HG03039 (cell line): ENCODE measurements at regions not wholly inside any gene's neighbourhood (a gene's known extent, or its start where the extent isn't known, plus 50 kb on each side); places are given as distances from the start of the nearest gene placed in this dataset.

Experiments used
- ATAC-seq: cut with Tn5 transposase; IDR thresholded peaks from one replicate; pipeline ENCODE4 v1.9.1; 2021; ENCODE audit warnings: mild to moderate bottlenecking, moderate library complexity; ENCODE audit not compliant: unreplicated experiment

DNA sequence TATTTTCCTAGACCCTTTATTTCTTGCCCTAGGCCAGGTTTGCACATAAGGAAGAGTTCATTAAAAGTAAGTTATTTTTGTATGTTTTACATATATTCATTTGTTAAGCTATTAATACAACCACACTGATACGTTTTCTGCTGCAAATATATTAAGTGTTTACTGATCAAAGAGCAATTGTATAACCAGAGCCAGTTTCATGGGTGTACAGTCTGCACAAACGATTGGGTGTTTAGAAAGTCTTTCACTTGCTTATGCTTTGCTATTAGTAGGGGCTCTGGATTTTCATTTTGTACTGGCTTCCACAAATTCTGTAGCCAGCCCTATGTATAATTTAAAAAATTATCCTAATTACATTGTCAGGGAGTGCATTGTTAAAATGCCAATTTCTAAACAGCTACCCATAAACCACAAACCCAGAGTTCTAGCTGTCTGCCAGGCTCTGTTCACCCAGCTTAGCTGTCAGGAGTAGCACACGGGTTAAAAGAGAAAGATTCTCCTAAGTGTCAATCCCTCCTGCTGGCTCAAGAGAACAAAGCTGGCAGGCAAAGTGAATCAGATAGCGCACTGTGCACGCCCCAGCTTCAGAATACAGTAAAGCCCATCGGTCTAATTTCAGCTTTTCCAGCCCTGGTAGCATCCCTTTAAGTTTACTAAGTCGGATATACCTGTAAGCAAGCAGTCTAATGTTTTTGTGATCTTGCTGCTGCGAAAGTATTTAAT is 151.0 kb upstream of the LMO3 start:
- no peak for ATAC-seq

- ATAC-seq: no peak
These were observed 124.8 kb upstream of the LMO3 start for GRCh38 chr12:16730772-16731171.

DNA sequence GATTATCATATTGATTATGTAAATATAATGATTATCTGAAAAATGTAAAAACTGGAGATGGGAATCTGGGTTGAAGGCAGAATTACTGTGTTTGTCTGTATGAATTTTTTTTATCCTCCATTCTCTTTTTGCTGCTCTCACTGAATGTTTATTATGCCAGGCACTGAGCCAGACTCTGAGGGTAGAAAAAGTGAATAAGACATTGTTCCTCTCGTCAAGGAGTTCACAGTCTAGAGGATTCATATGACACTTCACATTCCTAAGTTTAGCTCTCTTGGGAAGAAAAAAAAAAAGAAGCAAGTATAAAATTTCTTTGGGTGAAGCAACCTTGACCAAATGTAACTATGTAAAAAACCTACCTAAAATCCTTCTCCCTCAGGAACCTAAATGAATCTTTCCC is 120.9 kb upstream of the LMO3 start:
- ATAC-seq: no peak

DNA sequence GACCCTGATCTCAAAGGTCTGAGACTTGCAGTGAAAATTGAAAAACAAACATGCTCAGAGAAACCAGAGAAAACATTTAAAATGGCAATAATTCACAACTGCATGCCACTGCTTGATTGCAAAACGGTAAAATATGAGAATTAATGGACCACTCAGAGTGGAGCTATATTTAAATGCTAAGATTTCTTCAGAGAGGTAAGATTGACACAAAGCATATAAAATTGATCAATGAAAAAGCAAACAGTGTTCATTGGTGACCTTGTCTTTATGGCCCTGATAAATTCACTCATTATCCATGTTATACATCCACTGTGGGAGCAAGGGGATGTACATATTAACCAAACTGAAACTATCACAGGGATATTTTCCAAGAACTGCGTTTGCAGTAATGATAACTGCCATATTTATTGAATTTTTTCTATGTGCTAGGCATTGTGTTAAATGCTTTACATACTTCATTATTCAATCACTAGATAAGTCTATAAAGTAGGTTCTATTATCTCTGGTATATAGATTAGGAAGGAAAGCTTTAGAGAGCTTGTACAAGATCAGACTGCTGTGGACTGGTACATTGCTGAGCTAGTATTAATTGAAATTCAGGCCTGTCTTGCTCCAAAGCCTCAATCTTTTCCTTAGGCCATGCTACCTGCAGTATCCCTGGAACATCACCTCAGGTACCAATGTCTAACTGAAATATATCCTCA is 113.9 kb upstream of the LMO3 start:
- no peak for ATAC-seq

DNA sequence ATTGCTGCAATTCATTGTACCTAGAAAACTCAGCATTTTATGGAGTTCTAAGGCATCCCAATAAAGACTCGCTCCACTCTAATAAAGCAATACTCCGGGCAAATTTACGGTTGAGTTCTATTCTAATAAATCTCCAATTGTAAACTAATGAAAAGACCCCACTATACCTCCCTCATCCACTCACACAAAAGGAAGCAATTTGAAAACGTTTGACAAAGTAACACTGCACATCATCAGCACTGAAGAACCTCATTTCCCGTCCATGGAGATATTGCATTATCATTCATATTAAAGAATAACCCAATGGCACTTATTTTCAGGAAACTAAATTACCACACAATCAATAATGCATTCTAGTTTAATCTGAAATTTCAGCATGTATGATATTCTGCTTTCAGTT is 111.0 kb upstream of the LMO3 start:
- no peak for ATAC-seq

DNA sequence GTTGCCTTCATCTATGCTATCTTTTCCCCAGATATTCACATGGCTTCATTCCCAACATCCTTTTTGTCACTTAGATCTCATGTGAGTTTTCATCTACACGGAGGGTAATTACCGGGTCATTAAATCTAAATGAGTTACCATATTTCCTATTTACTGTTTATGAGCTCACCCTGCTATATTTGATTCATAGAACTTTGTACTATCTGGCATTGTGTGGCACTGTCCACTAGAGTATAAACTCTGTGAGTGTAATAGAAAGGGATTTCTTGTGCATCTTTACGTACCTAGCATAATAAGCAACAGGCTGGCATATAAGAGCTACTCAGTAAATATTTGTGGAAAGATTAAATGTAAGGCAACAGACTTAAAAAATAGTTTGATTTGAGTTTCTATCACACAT is 86.1 kb upstream of the LMO3 start:
- no peak for ATAC-seq

GRCh38 chr12:16691624-16692023 is 85.7 kb upstream of the LMO3 start:
- ATAC-seq: no peak

GRCh38 chr12:16688200-16688599 is 82.2 kb upstream of the LMO3 start:
- ATAC-seq: no peak

DNA sequence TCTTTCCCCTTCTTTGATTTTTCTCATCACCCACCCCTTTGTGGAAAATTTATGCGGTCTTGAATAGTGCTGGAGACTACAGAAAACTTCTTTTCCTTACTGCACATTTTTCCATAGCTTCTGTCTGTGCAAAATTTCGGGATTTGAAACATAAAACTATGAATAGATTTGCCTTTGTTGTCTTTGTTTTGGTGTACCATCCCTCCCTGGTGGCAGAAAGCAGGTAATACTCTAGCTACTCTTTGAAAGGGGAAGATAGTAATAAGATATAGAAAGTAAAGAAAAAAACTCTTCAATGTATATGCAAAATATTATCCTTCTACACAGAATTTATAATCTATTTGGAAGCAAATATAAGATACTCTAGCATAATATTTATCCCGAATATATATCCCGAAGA is 79.1 kb upstream of the LMO3 start:
- no peak for ATAC-seq

GRCh38 chr12:16681196-16681595 is 75.2 kb upstream of the LMO3 start:
- ATAC-seq: no peak

DNA sequence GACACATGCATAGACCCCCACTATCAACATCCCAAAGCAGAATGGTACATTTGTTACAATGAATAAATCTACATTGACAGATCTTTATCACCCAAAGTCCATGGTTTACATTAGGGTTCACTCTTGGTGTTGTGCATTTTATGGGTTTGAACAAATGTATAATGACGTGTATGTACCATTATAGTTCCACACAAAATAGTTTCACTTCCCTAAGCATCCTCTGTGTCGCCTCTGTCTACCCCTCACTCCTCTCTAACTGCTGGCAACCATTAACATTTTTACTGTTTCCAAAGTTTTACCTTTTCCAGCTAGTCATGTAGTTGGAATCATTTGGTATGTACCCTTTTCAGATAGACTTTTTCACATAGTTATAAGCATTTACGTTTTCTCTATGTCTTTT is 69.5 kb upstream of the LMO3 start:
- ATAC-seq: no peak

DNA sequence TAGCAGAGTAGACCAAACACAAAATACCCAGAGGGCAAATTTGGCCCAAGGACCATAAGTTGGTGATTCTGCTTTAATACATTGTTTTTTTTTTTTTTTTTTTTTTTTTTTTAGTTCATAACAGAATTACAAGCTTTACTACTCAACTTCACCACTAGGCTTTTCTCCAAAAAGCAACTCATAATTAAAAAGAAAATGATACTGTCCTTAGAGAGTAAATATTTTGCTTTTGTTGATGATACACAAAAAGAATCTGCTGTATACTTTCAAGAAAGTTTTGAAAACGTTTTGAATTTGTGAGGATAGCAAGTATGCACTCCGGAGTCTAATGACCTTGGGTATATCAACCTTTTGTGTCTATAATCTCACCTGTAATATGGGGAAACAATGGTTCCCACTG is 68.9 kb upstream of the LMO3 start:
- no peak for ATAC-seq

- no peak for ATAC-seq
These were observed 64.6 kb upstream of the LMO3 start for GRCh38 chr12:16670456-16671050.

DNA sequence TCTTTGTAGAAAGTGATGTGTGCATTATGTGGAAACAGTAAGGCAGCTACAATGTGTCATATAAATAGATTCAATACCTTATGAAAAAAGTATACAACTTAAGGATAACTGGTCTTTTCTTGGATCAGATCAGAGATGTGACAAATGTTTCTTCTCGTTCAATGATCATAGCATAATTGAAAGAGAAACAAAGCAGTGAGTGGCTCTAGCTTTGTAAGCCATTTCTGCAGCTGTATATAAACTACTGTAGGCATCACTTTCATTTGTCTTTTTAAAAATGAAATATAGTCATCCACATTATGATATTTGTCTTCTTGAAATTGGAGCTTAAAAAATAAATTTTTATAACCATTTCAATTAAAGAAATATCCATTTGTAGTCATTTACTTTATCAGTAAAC is 63.8 kb upstream of the LMO3 start:
- ATAC-seq: no peak

DNA sequence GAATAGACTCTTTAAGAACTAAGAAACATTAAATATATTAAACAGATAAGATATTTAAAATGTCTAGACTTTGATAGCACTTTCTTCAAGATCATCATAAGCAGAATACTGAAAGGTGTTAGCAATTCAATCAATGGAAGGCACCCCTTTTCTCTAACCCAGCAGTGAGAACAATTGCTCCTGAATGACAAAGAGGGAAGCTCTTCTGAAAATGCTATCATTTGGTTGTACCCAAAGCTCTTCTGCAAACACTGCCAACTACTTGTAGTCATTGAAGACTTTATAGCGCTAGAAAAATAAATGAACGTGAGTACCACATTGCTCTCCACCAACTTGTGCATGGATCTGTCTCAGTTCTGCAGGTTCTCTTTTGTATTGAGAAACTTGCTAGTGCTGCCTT is 62.2 kb upstream of the LMO3 start:
- no peak for ATAC-seq

DNA sequence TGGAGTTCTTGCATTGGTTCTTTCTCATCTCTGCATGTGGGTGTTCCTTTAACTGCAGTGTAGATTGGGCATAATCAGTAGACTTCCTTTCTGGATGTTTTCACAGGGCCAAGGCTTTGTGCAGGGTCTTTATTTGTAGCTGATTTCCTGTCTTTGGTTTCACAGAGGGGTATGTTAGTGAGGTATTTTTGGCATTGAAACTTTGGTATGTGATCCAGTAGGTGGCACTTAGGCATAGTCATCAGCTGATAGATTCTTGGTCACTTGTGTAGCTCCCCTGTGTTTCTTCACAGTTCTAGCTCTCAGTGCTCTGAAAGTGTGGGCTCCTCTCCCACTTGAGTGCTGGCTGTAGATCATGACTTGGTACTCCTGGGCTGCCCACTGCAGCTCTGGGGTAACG is 52.7 kb upstream of the LMO3 start:
- ATAC-seq: no peak
